PC-9 (cell line): ENCODE measurements at regions not wholly inside any gene's neighbourhood (a gene's known extent, or its start where the extent isn't known, plus 50 kb on each side); places are given as distances from the start of the nearest gene placed in this dataset.

ENCODE experiments used
- BruUV-seq: library from RNA; stranded (reverse); fragments of 400-500 nt; replicated peaks from 2 replicates; lab custom pipeline; 2021; lab: Mats Ljungman, UMichigan
- CTCF ChIA-PET: fragments of 300-600 bp; sonication (Branson Sonifier 250); formaldehyde crosslinking; loops from one replicate; lab custom pipeline; 2022; ENCODE audit warnings: antibody characterized with exemption; lab: Charles Lee
- POLR2A ChIA-PET: fragments of 300-600 bp; sonication (Branson Sonifier 250); formaldehyde crosslinking; loops from one replicate; lab custom pipeline; 2022; ENCODE audit warnings: antibody characterized with exemption; ENCODE audit not compliant: unreplicated experiment; lab: Charles Lee
- DNase-seq, 2 experiments: peaks; one replicate each; pipeline versions ENCODE4 v3.0.0 to v3.0.0-alpha.2; 2015 to 2022; ENCODE audit warnings: mixed read lengths in 1 of 2
- H2AFZ ChIP-seq: fragments of 200-600 bp; sonication (generic); 2 replicates; pipeline ENCODE4 v1.8.1; 2017; ENCODE audit warnings: antibody characterized with exemption
- H3F3A ChIP-seq: fragments of 200-600 bp; sonication (generic); 2 replicates; pipeline ENCODE4 v1.8.1; 2017; ENCODE audit warnings: antibody characterized with exemption, mild to moderate bottlenecking, low read depth; ENCODE audit not compliant: insufficient read depth
- H3K27ac ChIP-seq: fragments of 200-600 bp; sonication (generic); 2 replicates; pipeline ENCODE4 v1.6.1; 2016; ENCODE audit warnings: mixed run types
- H3K27me3 ChIP-seq: fragments of 200-600 bp; sonication (generic); 2 replicates; pipeline ENCODE4 v1.6.1; 2016; ENCODE audit warnings: low read depth, mixed run types; ENCODE audit not compliant: insufficient read depth
- H3K36me3 ChIP-seq: fragments of 200-600 bp; sonication (generic); 2 replicates; pipeline ENCODE4 v1.6.1; 2016; ENCODE audit warnings: low read depth, mixed run types
- H3K4me1 ChIP-seq: fragments of 200-600 bp; sonication (generic); replicated peaks from 2 replicates; pipeline ENCODE4 v1.6.1; 2016; ENCODE audit warnings: mixed run types; ENCODE audit not compliant: insufficient read depth
- H3K4me2 ChIP-seq: fragments of 200-600 bp; sonication (generic); 2 replicates; pipeline ENCODE4 v1.6.1; 2017; ENCODE audit warnings: mixed run types
- H3K4me3 ChIP-seq: fragments of 200-600 bp; sonication (generic); 2 replicates; pipeline ENCODE4 v1.6.1; 2016; ENCODE audit warnings: mixed run types
- H3K79me2 ChIP-seq: fragments of 200-600 bp; sonication (generic); 2 replicates; pipeline ENCODE4 v1.6.1; 2017; ENCODE audit warnings: low read depth, mixed run types
- H3K9me2 ChIP-seq: fragments of 200-600 bp; sonication (generic); 2 replicates; pipeline ENCODE4 v1.8.1; 2017; ENCODE audit warnings: mild to moderate bottlenecking; ENCODE audit not compliant: insufficient read depth
- H3K9me3 ChIP-seq: fragments of 200-600 bp; sonication (generic); 2 replicates; pipeline ENCODE4 v1.8.1; 2016; ENCODE audit warnings: low read depth; ENCODE audit not compliant: insufficient read depth
- H4K20me1 ChIP-seq: fragments of 200-600 bp; sonication (generic); 2 replicates; pipeline ENCODE4 v1.8.1; 2017; ENCODE audit not compliant: insufficient read depth
- CTCF ChIP-seq: fragments of 200-600 bp; sonication (generic); conservative IDR thresholded peaks from 2 replicates; pipeline ENCODE4 v1.6.1; 2017; ENCODE audit warnings: mixed run types, antibody characterized with exemption, mild to moderate bottlenecking, moderate library complexity
- EZH2 ChIP-seq: fragments of 200-600 bp; sonication (generic); IDR thresholded peaks from 2 replicates; pipeline ENCODE4 v1.8.0; 2017; ENCODE audit warnings: antibody characterized with exemption, low read depth
- intact Hi-C: fragments of 100-400 bp; cut with micrococcal nuclease; formaldehyde crosslinking; loops from one replicate; pipeline ENCODE4 v1.10.0; 2022; ENCODE audit not compliant: unreplicated experiment

GRCh38 chrX:150167482-150168324 is 195.4 kb upstream of the MAMLD1 start:
- Histone ChIP-seq H3K4me3 (no peak overlapping the region), H3K27ac (no peak overlapping the region), H3K27me3 (no peaks in the 10 kb centered on the region), H3K36me3 (no peaks in the 10 kb centered on the region), H3K9me2 (no peaks in the 10 kb centered on the region), H2AFZ (no peak overlapping the region), H3K4me2 (no peak overlapping the region), H3K9me3 (no peaks in the 10 kb centered on the region), H3K4me1 (no peaks in the 10 kb centered on the region), H3F3A (no peaks in the 10 kb centered on the region), H3K79me2 (no peaks in the 10 kb centered on the region), H4K20me1 (no peaks in the 10 kb centered on the region)
- ChIA-PET POLR2A (no interaction called here), CTCF (no interaction called here)
- peak in 1 of 2 experiments; percentile 11 for DNase-seq
- intact Hi-C loops: no loop called here
- TF ChIP-seq CTCF (no peak), EZH2 (no peak)
- no TSS peak for BruUV-seq

- Histone ChIP-seq H3K27me3 (no peaks in the 10 kb centered on the region), H4K20me1 (no peaks in the 10 kb centered on the region), H3K27ac (no peak overlapping the region), H3F3A (peaks cover 10% of the 10 kb centered on the region), H3K36me3 (no peaks in the 10 kb centered on the region), H3K4me3 (no peak overlapping the region), H3K9me3 (no peaks in the 10 kb centered on the region), H3K4me1 (peaks cover 17% of the 10 kb centered on the region), H3K4me2 (no peak overlapping the region), H3K79me2 (no peaks in the 10 kb centered on the region), H2AFZ (no peak overlapping the region), H3K9me2 (no peaks in the 10 kb centered on the region)
- ChIA-PET CTCF (no interaction called here), POLR2A (no interaction called here)
- no TSS peak for BruUV-seq
- intact Hi-C loops: no loop called here
- no peak for TF ChIP-seq CTCF
- TF ChIP-seq EZH2: no peak
- DNase-seq: no peak
Measured at GRCh38 chrX:150182161-150182560, 181.0 kb upstream of the MAMLD1 start.

- H3F3A ChIP-seq: peaks cover 10% of the 10 kb centered on the region
- H3K4me2 ChIP-seq: peak overlapping the region; percentile 55
- CTCF ChIA-PET: interaction anchor here (0.7 kb wide), 1 partner anchor 496 kb away, joined by 4 read pairs; no protein-coding TSS in a partner anchor
- no peak overlapping the region for H3K27ac ChIP-seq
- H3K36me3 ChIP-seq: no peaks in the 10 kb centered on the region
- H3K9me3 ChIP-seq: no peaks in the 10 kb centered on the region
- no peaks in the 10 kb centered on the region for H4K20me1 ChIP-seq
- POLR2A ChIA-PET: no interaction called here
- H3K9me2 ChIP-seq: no peaks in the 10 kb centered on the region
- no peaks in the 10 kb centered on the region for H3K27me3 ChIP-seq
- H2AFZ ChIP-seq: no peak overlapping the region
- intact Hi-C loops: no loop called here
- DNase-seq: peak in 1 of 2 experiments; percentile 84
- peaks cover 17% of the 10 kb centered on the region for H3K4me1 ChIP-seq
- peak overlapping the region; percentile 17; the same call in 1 of the 2 replicates for H3K4me3 ChIP-seq
- BruUV-seq: no TSS peak
- no peaks in the 10 kb centered on the region for H3K79me2 ChIP-seq
- no peak for TF ChIP-seq EZH2
Measured at GRCh38 chrX:150184491-150184890, 178.6 kb upstream of the MAMLD1 start.
